ENCODE measurements at regions not wholly inside any gene's neighbourhood (a gene's known extent, or its start where the extent isn't known, plus 50 kb on each side); places are given as distances from the start of the nearest gene placed in this dataset.
"Not testable (repeated sequence)": the region's sequence is repeated elsewhere in the genome, so short reads cannot be mapped to it uniquely, and the experiment has no call there.

DNA sequence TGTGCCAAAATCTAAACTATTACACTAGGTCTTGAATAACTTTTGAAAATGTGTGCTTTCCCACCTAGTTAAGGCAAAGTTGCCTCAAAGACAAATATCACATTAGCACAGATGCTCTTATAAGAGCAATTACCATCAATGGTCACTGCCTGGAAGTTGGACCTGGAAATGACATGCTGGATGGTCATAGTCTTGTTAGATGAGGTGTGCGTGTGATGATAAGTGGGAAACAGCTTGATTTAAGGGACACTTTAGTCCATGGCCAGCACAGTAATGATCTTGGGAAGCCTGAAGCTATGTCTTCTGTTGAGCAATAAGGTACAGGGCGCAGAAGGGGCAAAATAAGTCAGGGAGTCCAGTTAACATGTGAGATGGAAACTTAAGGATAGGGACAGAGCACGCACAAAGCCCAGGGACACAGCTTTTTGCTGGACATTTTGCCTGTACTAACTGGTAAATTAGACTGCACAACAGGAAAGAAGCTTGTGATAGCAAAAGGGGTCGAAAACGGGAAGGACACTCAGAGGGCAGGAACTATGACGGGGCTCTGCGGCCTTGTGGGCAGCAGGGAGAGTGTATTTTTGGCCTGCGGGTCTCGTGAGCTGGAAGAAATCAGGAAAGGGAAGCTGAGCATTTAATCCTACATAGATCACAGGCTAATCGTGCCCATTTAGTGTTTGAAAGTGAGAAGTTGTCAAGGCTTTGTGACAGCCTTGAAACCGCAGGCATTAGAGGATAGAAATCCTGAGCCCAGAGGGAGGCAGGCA, 66.7 kb upstream of the BMP2 start:
- Mint-ChIP-seq H3K27ac (no peak overlapping the region), H3K4me1 (ENCODE audit: low read depth) (no peaks in the 10 kb centered on the region), H3K27me3 (ENCODE audit: insufficient read depth) (no peaks in the 10 kb centered on the region), H3K36me3 (ENCODE audit: low read depth) (no peaks in the 10 kb centered on the region), H3K9me3 (no peaks in the 10 kb centered on the region), H3K4me3 (no peak overlapping the region)
- intact Hi-C loops (cut with micrococcal nuclease) = no loop called here
- DNase-seq (ENCODE audit: low spot score) = no peak

DNA sequence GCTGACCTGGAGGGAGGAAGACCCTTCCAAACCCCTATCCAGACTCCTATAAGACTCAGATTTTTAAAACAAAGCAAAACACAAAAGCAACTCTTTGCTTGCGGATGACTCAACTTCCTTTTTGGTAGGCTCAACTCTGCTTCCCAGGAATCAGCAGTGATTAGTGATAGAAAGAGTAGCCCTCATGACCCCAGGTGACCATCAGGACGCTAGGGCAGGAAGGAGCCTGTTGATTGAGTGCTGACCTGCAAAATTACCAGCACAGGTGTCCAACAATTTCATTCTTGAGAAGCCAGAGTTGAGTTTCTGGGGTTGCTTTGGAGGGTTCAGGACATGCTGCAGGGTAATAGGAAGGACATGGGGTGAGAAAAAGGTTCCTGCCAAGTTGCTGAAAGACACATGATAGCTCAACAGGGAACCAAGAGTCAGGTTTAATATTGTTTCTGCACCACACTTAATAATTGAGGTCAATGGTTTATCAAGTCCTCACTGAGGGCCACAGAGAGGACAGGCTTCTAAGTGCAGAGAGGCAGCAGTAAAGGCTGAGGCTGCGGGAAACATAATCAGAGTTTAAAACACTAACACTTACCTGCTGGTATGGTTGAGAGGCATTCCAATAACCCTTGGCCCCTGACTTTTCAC, 67.4 kb upstream of the BMP2 start:
- no peaks in the 10 kb centered on the region for H3K9me3 Mint-ChIP-seq
- no peaks in the 10 kb centered on the region for H3K27me3 Mint-ChIP-seq (ENCODE audit: insufficient read depth)
- H3K4me1 Mint-ChIP-seq (ENCODE audit: low read depth) = no peaks in the 10 kb centered on the region
- DNase-seq (ENCODE audit: low spot score) = no peak
- intact Hi-C loops (cut with micrococcal nuclease) = no loop called here
- no peak overlapping the region for H3K27ac Mint-ChIP-seq
- no peaks in the 10 kb centered on the region for H3K36me3 Mint-ChIP-seq (ENCODE audit: low read depth)
- no peak overlapping the region for H3K4me3 Mint-ChIP-seq

DNA sequence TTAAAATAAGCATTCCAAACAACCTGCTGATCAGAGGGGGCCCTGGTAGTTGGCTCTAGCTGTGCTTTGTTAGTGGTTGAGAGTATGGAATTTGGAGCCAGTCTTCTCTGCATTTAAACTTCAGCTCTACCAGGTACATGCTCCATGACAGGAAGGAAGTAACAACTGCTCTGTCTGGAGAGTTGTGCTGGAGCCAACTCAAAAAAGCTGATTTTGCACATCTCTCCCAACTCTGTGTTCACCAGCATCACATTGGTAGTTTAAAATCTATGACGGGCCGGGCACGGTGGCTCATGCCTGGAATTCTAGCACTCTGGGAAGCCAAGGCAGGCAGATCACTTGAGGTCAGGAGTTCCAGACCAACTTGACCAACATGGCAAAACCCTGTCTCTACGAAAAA, 68.8 kb upstream of the BMP2 start:
- Mint-ChIP-seq H3K4me3 (no peak overlapping the region), H3K27ac (no peak overlapping the region), H3K4me1 (ENCODE audit: low read depth) (no peaks in the 10 kb centered on the region), H3K36me3 (ENCODE audit: low read depth) (no peaks in the 10 kb centered on the region), H3K9me3 (no peaks in the 10 kb centered on the region), H3K27me3 (ENCODE audit: insufficient read depth) (no peaks in the 10 kb centered on the region)
- intact Hi-C loops (cut with micrococcal nuclease) = no loop called here
- no peak for DNase-seq (ENCODE audit: low spot score)

DNA sequence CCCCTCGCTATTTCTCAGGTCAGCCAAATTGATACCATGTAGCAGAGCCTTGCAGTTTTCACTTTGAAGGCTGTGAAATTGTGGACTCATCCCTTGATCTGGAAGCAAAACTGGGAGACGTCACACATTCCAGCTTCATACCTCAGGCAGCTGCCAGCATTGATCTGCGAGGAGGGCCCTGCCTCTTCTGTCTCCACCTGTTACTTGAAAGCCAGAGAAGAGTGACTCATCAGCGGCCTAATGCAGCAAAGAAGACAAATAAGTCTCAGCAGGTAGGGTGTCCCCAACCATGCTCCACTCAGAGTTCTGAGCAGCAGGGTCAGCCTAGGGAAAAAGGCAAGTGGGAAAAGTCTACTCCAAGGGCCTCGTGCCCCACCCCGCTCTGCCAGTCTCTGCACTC, 69.4 kb upstream of the BMP2 start:
- Mint-ChIP-seq H3K27me3 (ENCODE audit: insufficient read depth) (no peaks in the 10 kb centered on the region), H3K9me3 (no peaks in the 10 kb centered on the region), H3K27ac (no peak overlapping the region), H3K36me3 (ENCODE audit: low read depth) (no peaks in the 10 kb centered on the region), H3K4me1 (ENCODE audit: low read depth) (no peaks in the 10 kb centered on the region), H3K4me3 (no peak overlapping the region)
- intact Hi-C loops (cut with micrococcal nuclease) = no loop called here
- no peak for DNase-seq (ENCODE audit: low spot score)

DNA sequence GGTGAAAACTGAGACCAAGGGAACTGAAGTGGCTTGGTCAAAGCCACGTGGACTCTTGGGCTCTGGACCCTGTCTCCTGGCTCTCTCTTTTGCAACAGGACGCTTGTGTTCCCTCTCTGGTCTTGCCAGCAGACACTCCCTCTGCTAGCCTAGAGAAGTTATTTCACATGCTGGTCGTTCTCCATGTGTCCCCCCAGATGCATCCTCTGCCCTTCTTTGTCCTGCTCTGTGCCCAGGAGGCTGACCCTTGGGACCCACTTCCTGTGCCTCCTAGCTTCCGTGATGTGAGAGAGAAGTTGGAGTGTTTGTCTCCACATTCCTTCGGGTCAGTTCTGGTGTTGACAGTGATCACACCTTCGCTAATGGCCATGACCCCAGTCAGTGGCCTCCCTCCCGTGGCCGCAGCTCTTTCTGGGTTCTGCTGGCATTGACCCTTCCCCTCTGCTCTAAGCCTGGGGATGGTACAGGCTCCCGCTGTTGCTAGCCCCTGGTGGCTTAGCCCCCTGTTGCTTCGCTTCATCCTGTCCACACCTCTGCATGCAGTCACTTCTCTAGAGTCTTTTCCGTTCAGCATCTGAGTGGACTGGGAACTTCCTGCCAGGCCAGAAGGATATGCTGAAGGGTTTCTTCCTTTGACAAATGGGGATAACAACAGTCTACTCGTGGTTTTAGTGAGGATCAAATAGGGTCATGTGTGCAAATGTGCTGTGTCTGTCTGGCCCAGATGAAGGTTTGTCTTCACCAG, 70.1 kb upstream of the BMP2 start:
- Mint-ChIP-seq H3K4me3 (no peak overlapping the region), H3K4me1 (ENCODE audit: low read depth) (no peaks in the 10 kb centered on the region), H3K9me3 (no peaks in the 10 kb centered on the region), H3K27ac (no peak overlapping the region), H3K36me3 (ENCODE audit: low read depth) (no peaks in the 10 kb centered on the region), H3K27me3 (ENCODE audit: insufficient read depth) (no peaks in the 10 kb centered on the region)
- intact Hi-C loops (cut with micrococcal nuclease) = no loop called here
- no peak for DNase-seq (ENCODE audit: low spot score)

DNA sequence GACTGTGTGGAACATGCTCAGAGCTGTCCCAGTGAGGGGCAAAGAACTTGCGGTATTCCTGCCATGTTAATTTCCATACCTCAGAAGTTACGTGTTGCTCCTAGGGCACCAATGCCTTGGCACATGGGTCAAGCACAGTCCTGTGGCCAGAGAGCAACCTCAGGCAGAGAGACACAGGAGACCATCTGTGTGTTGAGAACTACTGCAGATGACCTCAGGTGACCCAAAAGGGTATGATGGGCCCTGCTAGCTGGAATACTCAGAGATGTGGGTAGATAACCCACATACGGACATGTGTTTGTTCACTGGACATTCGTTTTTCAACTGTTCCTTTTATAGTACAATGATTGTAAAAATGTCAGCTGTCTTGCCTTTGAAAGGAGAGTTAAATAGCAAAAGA, 71.5 kb upstream of the BMP2 start:
- Mint-ChIP-seq H3K9me3 (peaks cover 5% of the 10 kb centered on the region), H3K36me3 (ENCODE audit: low read depth) (no peaks in the 10 kb centered on the region), H3K4me3 (no peak overlapping the region), H3K27ac (no peak overlapping the region), H3K4me1 (ENCODE audit: low read depth) (no peaks in the 10 kb centered on the region), H3K27me3 (ENCODE audit: insufficient read depth) (no peaks in the 10 kb centered on the region)
- intact Hi-C loops (cut with micrococcal nuclease) = no loop called here
- DNase-seq (ENCODE audit: low spot score) = no peak

DNA sequence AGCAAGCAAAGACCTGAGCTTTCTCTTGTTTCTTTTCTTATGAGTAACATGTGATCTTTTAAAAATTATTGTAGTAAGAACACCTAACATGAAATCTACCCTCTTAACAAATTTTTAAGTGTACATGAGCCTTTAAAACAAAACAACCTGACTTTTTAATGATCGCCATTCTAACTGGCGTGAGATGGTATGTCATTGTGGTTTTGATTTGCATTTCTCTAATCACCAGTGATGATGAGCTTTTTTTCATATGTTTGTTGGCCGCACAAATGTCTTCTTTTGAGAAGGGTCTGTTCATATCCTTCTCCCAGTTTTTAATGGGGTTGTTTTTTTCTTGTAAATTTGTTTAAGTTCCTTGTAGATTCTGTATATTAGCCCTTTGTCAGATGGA, 73.7 kb upstream of the BMP2 start:
- H3K36me3 Mint-ChIP-seq (ENCODE audit: low read depth); DNase-seq (ENCODE audit: low spot score); H3K4me1 Mint-ChIP-seq (ENCODE audit: low read depth); H3K4me3 Mint-ChIP-seq; intact Hi-C loops (cut with micrococcal nuclease); H3K27me3 Mint-ChIP-seq (ENCODE audit: insufficient read depth); H3K27ac Mint-ChIP-seq; H3K9me3 Mint-ChIP-seq: not testable (repeated sequence)

DNA sequence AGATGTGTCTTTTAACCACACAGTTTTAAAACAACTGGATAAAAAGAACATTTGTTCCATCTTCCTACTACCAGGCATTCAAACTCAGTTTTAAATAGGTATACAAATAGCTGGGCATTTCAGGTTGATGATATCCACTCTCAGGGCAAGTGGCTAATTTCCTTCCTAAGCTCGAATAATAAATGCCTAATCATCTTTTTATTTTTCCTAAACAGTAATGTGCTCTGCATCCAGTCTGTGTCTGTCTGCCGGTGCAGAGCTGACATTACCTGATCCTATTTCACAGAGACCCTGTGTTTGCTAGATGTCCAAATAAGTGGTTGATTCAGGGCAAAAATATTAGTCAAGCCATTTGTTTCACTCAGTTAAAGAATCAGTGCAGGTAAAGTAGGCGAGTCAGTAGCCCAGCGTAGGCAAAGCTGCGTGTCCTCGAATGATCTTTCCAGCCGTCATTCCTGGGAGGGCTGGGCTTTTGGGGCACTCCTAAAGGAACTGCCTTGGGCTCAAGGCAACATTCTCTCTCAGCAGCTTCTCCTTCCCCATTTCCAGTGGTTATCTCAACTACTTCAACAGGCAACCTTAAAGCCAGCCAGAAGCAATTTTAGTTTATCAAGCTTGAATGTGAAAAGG, 74.2 kb upstream of the BMP2 start:
- Mint-ChIP-seq H3K36me3 (ENCODE audit: low read depth) (no peaks in the 10 kb centered on the region), H3K9me3 (peaks cover 9% of the 10 kb centered on the region)
- intact Hi-C loops (cut with micrococcal nuclease) = no loop called here

DNA sequence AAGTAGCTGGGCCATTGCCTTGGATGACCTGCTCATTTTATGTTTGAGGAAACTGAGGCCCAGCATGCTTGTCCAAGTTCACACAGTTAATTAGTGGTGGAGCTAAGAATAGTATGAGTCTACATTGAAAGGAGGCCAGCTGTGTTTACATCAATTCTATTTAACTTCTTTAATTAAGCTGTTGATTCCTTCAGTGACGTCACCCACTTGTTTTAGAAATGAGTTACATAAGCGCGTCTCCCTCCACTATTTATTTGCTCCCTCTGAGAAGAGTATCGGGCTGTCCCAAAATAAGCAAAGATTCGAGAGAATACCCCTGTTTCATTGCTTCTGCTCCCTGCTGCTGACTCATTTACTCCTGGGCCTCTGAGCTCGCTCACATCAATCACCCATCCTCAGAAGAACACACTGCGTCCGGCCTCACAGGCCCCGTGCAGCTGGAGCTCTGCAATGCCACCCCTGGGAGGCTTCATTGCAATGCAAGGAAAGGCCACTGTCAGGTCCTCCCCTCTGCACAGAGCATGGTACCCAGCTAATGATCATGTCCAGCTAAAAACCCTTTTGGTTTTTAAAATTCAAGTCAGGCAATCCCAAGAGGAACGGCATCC, 74.8 kb upstream of the BMP2 start:
- intact Hi-C loops (cut with micrococcal nuclease) = no loop called here
- Mint-ChIP-seq H3K4me1 (ENCODE audit: low read depth) (no peaks in the 10 kb centered on the region), H3K9me3 (peaks cover 9% of the 10 kb centered on the region), H3K27ac (no peak overlapping the region), H3K27me3 (ENCODE audit: insufficient read depth) (no peaks in the 10 kb centered on the region), H3K4me3 (no peak overlapping the region), H3K36me3 (ENCODE audit: low read depth) (no peaks in the 10 kb centered on the region)
- no peak for DNase-seq (ENCODE audit: low spot score)

More for the DNA sequence above, 74.2 kb upstream of the BMP2 start:
- no peak overlapping the region for H3K27ac Mint-ChIP-seq
- no peak for DNase-seq (ENCODE audit: low spot score)
- H3K27me3 Mint-ChIP-seq (ENCODE audit: insufficient read depth) = no peaks in the 10 kb centered on the region
- no peaks in the 10 kb centered on the region for H3K4me1 Mint-ChIP-seq (ENCODE audit: low read depth)
- no peak overlapping the region for H3K4me3 Mint-ChIP-seq

DNA sequence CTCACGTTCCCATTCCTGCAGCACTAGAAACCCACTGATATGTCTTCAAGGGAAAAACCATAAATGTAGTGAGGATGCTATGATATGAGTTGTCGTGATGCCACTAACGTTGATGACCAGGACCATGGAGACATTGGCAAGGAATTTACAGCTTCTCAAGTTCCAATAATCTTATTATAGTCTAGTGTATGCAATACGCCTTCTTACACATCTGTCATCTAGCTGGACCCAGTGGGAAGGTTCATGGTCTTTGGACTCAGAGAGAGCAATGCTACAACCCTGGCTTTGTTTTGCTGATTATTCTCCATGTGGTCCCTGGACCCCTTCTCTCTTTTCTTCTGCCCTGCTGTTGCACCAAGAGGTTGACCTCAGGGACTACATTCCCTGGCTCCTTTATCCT, 76.0 kb upstream of the BMP2 start:
- no peaks in the 10 kb centered on the region for H3K36me3 Mint-ChIP-seq (ENCODE audit: low read depth)
- H3K27me3 Mint-ChIP-seq (ENCODE audit: insufficient read depth) = no peaks in the 10 kb centered on the region
- no peak overlapping the region for H3K27ac Mint-ChIP-seq
- intact Hi-C loops (cut with micrococcal nuclease) = no loop called here
- DNase-seq (ENCODE audit: low spot score) = no peak
- H3K4me1 Mint-ChIP-seq (ENCODE audit: low read depth) = no peaks in the 10 kb centered on the region
- H3K4me3 Mint-ChIP-seq = no peak overlapping the region
- peaks cover 9% of the 10 kb centered on the region for H3K9me3 Mint-ChIP-seq

DNA sequence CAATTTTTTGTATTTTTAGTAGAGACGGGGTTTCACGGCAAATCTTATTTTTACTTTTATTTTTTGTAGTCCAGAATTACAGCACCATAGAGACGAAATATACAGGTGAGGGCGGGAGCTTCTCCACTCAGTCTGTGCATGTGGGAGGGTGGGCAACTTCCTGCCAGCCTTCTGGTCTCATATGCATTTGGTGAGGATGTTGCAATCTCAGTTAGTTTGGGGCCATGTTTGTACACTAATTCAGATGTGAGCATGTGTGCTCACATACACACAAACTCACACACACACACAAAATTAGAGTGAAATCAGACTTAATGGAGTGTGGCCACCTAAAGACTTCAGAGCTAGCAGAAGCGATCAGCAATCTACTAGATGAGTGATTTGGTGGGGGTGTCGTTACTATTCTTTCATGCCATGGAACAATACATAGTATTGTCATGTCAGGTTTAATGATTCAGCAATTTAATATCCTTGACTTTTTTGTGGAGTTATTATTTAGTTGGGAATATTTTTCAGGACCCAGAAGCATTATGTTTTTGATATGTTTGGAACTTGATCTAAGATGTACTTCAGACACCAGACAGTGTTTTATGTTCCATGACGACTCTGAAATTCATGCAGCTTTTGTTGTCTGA, 78.0 kb upstream of the BMP2 start:
- Mint-ChIP-seq H3K4me1 (ENCODE audit: low read depth) (no peaks in the 10 kb centered on the region), H3K9me3 (peaks cover 9% of the 10 kb centered on the region), H3K4me3 (no peak overlapping the region), H3K27ac (no peak overlapping the region), H3K36me3 (ENCODE audit: low read depth) (no peaks in the 10 kb centered on the region), H3K27me3 (ENCODE audit: insufficient read depth) (no peaks in the 10 kb centered on the region)
- no peak for DNase-seq (ENCODE audit: low spot score)
- intact Hi-C loops (cut with micrococcal nuclease) = no loop called here

DNA sequence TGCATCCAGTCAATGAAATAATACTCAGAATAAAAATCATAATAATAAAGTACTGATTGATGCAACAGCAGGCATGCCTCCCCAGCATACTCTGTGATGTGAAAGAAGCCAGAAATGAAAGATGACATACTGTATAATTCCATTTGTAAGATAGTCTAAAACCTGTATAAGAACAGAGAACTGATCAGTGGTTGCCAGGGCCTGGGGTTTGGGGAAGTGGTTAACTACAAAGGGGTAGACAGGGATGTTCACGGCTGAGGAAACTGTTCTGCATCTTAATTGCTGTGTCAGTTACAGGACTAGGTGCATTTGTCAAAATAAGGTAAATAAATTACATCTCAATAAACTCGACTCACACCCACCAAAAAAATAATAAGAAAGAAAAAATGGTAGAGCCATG, 81.3 kb upstream of the BMP2 start:
- intact Hi-C loops (cut with micrococcal nuclease) = no loop called here
- no peak overlapping the region for H3K4me3 Mint-ChIP-seq

More for the DNA sequence above, 81.3 kb upstream of the BMP2 start:
- Mint-ChIP-seq H3K36me3 (ENCODE audit: low read depth) (no peaks in the 10 kb centered on the region), H3K27ac (no peak overlapping the region), H3K4me1 (ENCODE audit: low read depth) (no peaks in the 10 kb centered on the region), H3K9me3 (peaks cover 4% of the 10 kb centered on the region), H3K27me3 (ENCODE audit: insufficient read depth) (no peaks in the 10 kb centered on the region)
- DNase-seq (ENCODE audit: low spot score) = no peak

Data from activated T-helper 1 cell treated with anti-CD3 and anti-CD28 coated beads, Interleukin-12 subunit alpha, Interleukin-12 subunit beta, Interleukin-2, Interleukin-4 antibody, amounts not matched to agents 30 ng/mL and 10 ng/mL and 1 ng/mL, durations not matched to agents 14 hours and 24 hours and 36 hours (primary cell).